ENCODE measurements at regions not wholly inside any gene's neighbourhood (a gene's known extent, or its start where the extent isn't known, plus 50 kb on each side); places are given as distances from the start of the nearest gene placed in this dataset.

GRCh38 chr2:7109533-7109885 is 192.3 kb downstream of the RNF144A start:
- TF ChIP-seq, protein P1, sequence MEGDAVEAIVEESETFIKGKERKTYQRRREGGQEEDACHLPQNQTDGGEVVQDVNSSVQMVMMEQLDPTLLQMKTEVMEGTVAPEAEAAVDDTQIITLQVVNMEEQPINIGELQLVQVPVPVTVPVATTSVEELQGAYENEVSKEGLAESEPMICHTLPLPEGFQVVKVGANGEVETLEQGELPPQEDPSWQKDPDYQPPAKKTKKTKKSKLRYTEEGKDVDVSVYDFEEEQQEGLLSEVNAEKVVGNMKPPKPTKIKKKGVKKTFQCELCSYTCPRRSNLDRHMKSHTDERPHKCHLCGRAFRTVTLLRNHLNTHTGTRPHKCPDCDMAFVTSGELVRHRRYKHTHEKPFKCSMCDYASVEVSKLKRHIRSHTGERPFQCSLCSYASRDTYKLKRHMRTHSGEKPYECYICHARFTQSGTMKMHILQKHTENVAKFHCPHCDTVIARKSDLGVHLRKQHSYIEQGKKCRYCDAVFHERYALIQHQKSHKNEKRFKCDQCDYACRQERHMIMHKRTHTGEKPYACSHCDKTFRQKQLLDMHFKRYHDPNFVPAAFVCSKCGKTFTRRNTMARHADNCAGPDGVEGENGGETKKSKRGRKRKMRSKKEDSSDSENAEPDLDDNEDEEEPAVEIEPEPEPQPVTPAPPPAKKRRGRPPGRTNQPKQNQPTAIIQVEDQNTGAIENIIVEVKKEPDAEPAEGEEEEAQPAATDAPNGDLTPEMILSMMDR (IDR thresholded peaks at IDR 0.05; ENCODE audit: low read depth, low read length): no peak
- H3K4me3 ChIP-seq (ENCODE audit: low read depth, low read length): no peak overlapping the region

- TF ChIP-seq, protein P1 (IDR thresholded peaks at IDR 0.05; ENCODE audit: low read depth, low read length): no peak
- no peak overlapping the region for H3K4me3 ChIP-seq (ENCODE audit: low read depth, low read length)
These were observed 194.4 kb downstream of the RNF144A start for GRCh38 chr2:7111626-7112025.

- TF ChIP-seq, protein P1 (IDR thresholded peaks at IDR 0.05; ENCODE audit: low read depth, low read length): no peak
- no peak overlapping the region for H3K4me3 ChIP-seq (ENCODE audit: low read depth, low read length)
These were observed 198.2 kb downstream of the RNF144A start for GRCh38 chr2:7115364-7115763.

- TF ChIP-seq, protein P1 (IDR thresholded peaks at IDR 0.05; ENCODE audit: low read depth, low read length): no peak
These were observed 198.7 kb downstream of the RNF144A start for GRCh38 chr2:7115906-7116305.

GRCh38 chr2:7116511-7116910 is 199.3 kb downstream of the RNF144A start:
- TF ChIP-seq, protein P1 (IDR thresholded peaks at IDR 0.05; ENCODE audit: low read depth, low read length): no peak

More at GRCh38 chr2:7115906-7116305, 198.7 kb downstream of the RNF144A start:
- no peak overlapping the region for H3K4me3 ChIP-seq (ENCODE audit: low read depth, low read length)

DNA sequence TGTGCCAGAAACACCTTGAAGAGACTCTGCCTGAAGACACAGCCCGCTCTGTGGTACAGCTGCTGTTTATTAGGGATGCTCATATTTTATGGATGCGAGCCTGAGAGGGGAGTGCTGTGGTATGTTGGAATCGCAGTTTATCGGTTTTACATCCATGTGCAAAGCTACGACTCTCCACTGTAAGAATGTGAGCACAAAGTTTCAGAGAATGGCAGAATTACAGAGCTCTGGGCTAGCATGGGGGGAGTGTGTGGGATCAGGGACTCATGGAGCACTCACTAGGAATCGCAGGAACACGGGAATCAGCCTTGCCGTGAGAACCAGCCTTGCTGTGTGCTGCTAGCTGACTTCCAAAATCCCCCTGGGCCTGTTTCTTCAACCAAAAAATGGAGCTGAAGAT is 199.9 kb downstream of the RNF144A start:
- TF ChIP-seq, protein P1 (IDR thresholded peaks at IDR 0.05; ENCODE audit: low read depth, low read length): no peak
- H3K4me3 ChIP-seq (ENCODE audit: low read depth, low read length): no peak overlapping the region

More at GRCh38 chr2:7116511-7116910, 199.3 kb downstream of the RNF144A start:
- no peak overlapping the region for H3K4me3 ChIP-seq (ENCODE audit: low read depth, low read length)

DNA sequence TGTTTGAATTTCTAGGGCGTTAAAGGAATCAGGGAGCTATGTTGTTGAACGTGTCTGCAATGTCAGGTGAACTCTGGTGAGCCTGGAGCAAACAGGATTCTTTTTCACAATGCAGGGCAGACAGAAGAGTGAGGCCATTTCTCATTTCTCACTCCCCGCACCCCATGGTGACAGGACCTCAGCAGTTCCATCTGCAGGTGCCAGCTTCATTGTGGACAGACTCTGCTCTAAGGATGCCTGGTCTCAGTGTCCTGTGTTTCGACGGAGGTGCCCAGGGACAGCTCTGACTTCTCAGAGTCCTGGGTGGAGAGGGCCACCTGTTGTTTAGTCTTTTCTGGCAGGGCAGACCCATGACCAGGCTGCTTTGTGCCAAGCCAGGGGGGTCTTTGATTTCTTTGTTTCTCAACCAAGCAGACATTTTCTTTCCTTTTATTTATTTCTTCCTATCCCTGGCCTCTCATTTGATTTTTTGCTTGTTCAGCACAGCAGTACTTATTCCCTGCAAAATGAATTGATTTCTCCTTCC is 201.5 kb downstream of the RNF144A start:
- TF ChIP-seq, protein P1 (IDR thresholded peaks at IDR 0.05; ENCODE audit: low read depth, low read length): no peak
- H3K4me3 ChIP-seq (ENCODE audit: low read depth, low read length): no peak overlapping the region
